ENCODE measurements at regions not wholly inside any gene's neighbourhood (a gene's known extent, or its start where the extent isn't known, plus 50 kb on each side); places are given as distances from the start of the nearest gene placed in this dataset.

DNA sequence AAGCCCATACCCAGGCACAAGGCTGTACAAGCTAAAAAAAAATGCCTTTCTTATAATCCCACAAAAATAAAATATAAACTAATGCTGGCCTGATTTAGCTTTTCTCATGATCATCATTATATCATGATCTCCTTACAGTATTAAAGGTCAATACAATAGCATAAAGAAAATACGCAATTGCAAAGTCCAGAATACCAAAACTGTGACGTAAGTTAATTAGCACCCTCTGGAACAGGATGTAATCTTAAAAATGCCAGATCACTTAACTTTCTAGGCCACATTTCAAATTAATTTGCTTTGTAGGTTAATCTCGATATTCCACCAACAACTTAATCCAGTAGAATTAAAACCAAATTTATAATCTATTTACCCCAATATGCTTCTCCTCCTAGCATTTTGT is 444.2 kb upstream of the CYLC2 start:
- DNase-seq = no peak
- no peak overlapping the region for H3K4me3 ChIP-seq (ENCODE audit: low read depth in 2 of 2, low read length in 1 of 2)
- no peaks in the 10 kb centered on the region for H3K27me3 ChIP-seq (ENCODE audit: insufficient read depth)
- H3K9me3 ChIP-seq = no peaks in the 10 kb centered on the region
- no peak overlapping the region for H3K9ac ChIP-seq
- TF ChIP-seq MXI1 (IDR thresholded peaks at IDR 0.05; ENCODE audit: low read depth, low read length) (no peak), TCF12 (IDR thresholded peaks at IDR 0.05) (no peak), GABPA (IDR thresholded peaks at IDR 0.05; ENCODE audit: low read depth) (no peak), IRF3 (IDR thresholded peaks at IDR 0.05; ENCODE audit: low read depth, low read length) (no peak), CHD2 (IDR thresholded peaks at IDR 0.05; ENCODE audit: low read length, partially characterized antibody) (no peak), JUND (IDR thresholded peaks at IDR 0.05) (no peak), SMC3 (IDR thresholded peaks at IDR 0.05; ENCODE audit: low read depth, low read length) (no peak), MEF2A (IDR thresholded peaks at IDR 0.05; ENCODE audit: borderline replicate concordance, low read depth) (no peak), RFX5 (IDR thresholded peaks at IDR 0.05; ENCODE audit: low read length) (no peak), GATA2 (CRISPR knock-in tag; IDR thresholded peaks at IDR 0.05) (no peak), FOSL2 (IDR thresholded peaks at IDR 0.05; ENCODE audit: borderline replicate concordance, low read depth) (no peak), TAF1 (IDR thresholded peaks at IDR 0.05; ENCODE audit: borderline replicate concordance, low read depth, low read length) (no peak), SIN3A (IDR thresholded peaks at IDR 0.05; ENCODE audit: borderline replicate concordance, low read depth, low read length) (no peak), MAX (IDR thresholded peaks at IDR 0.05; ENCODE audit: low read depth) (no peak), EP300 (IDR thresholded peaks at IDR 0.05; ENCODE audit: borderline replicate concordance in 1 of 2, low read depth in 1 of 2, low read length in 1 of 2) (no peak), FOXM1 (IDR thresholded peaks at IDR 0.05; ENCODE audit: low read depth) (no peak), FOXJ3 (CRISPR knock-in tag; IDR thresholded peaks at IDR 0.05) (no peak)
- no peaks in the 10 kb centered on the region for H3K79me2 ChIP-seq (ENCODE audit: insufficient read depth)
- WGBS (ENCODE audit: low lambda C conversion rate) = 8% methylated on average over 3 of the region's 3 CpGs
- H3K27ac ChIP-seq (ENCODE audit: low read depth in 2 of 2, low read length in 1 of 2) = no peak overlapping the region
- CTCF ChIA-PET = no interaction called here
- H3K9me2 ChIP-seq = no peaks in the 10 kb centered on the region
- H3K4me2 ChIP-seq = no peak overlapping the region
- no peaks in the 10 kb centered on the region for H3K4me1 ChIP-seq (ENCODE audit: control insufficient read depth in 1 of 2, insufficient read depth in 2 of 2, low read depth in 1 of 2, low read length in 1 of 2)
- no peaks in the 10 kb centered on the region for H3K36me3 ChIP-seq (replicated peaks in 1 of 2; ENCODE audit: control insufficient read depth in 1 of 2, insufficient read depth in 2 of 2, low read length in 1 of 2)
- no peaks in the 10 kb centered on the region for H3F3A ChIP-seq (replicated peaks; ENCODE audit: insufficient read depth)
- no peaks in the 10 kb centered on the region for H4K20me1 ChIP-seq (ENCODE audit: insufficient read depth)
- POLR2A ChIA-PET = no interaction called here
- no peak overlapping the region for H2AFZ ChIP-seq (ENCODE audit: low read depth)

GRCh38 chr9:102550266-102550665 is 444.9 kb upstream of the CYLC2 start:
- H3K27ac ChIP-seq (ENCODE audit: low read depth in 2 of 2, low read length in 1 of 2) = no peak overlapping the region
- DNase-seq = no peak
- H2AFZ ChIP-seq (ENCODE audit: low read depth) = no peak overlapping the region
- ChIA-PET POLR2A (no interaction called here), CTCF (no interaction called here)
- no peaks in the 10 kb centered on the region for H3K9me3 ChIP-seq
- H3K36me3 ChIP-seq (replicated peaks in 1 of 2; ENCODE audit: control insufficient read depth in 1 of 2, insufficient read depth in 2 of 2, low read length in 1 of 2) = no peaks in the 10 kb centered on the region
- no peaks in the 10 kb centered on the region for H3K79me2 ChIP-seq (ENCODE audit: insufficient read depth)
- H3F3A ChIP-seq (replicated peaks; ENCODE audit: insufficient read depth) = no peaks in the 10 kb centered on the region
- H4K20me1 ChIP-seq (ENCODE audit: insufficient read depth) = no peaks in the 10 kb centered on the region
- no peak overlapping the region for H3K4me2 ChIP-seq
- H3K4me3 ChIP-seq (ENCODE audit: low read depth in 2 of 2, low read length in 1 of 2) = no peak overlapping the region
- H3K9ac ChIP-seq = no peak overlapping the region
- H3K27me3 ChIP-seq (ENCODE audit: insufficient read depth) = no peaks in the 10 kb centered on the region
- no peaks in the 10 kb centered on the region for H3K4me1 ChIP-seq (ENCODE audit: control insufficient read depth in 1 of 2, insufficient read depth in 2 of 2, low read depth in 1 of 2, low read length in 1 of 2)
- H3K9me2 ChIP-seq = no peaks in the 10 kb centered on the region
- TF ChIP-seq RAD21 (IDR thresholded peaks at IDR 0.05; ENCODE audit: low read length) (no peak), RCOR1 (IDR thresholded peaks at IDR 0.05; ENCODE audit: low read length) (no peak), JUND (IDR thresholded peaks at IDR 0.05) (no peak), CHD2 (IDR thresholded peaks at IDR 0.05; ENCODE audit: low read length, partially characterized antibody) (no peak), YY1 (IDR thresholded peaks at IDR 0.05; ENCODE audit: low read depth) (no peak), MAX (IDR thresholded peaks at IDR 0.05; ENCODE audit: low read depth) (no peak), USF1 (IDR thresholded peaks at IDR 0.05; ENCODE audit: borderline replicate concordance, low read depth) (no peak), SMC3 (IDR thresholded peaks at IDR 0.05; ENCODE audit: low read depth, low read length) (no peak), REST (IDR thresholded peaks at IDR 0.05; ENCODE audit: low read depth, low read length) (no peak), SIN3A (IDR thresholded peaks at IDR 0.05; ENCODE audit: borderline replicate concordance, low read depth, low read length) (no peak), FOXM1 (IDR thresholded peaks at IDR 0.05; ENCODE audit: low read depth) (no peak), NRF1 (IDR thresholded peaks at IDR 0.05; ENCODE audit: low read depth, low read length) (no peak)
- TF ChIP-seq, protein P1, sequence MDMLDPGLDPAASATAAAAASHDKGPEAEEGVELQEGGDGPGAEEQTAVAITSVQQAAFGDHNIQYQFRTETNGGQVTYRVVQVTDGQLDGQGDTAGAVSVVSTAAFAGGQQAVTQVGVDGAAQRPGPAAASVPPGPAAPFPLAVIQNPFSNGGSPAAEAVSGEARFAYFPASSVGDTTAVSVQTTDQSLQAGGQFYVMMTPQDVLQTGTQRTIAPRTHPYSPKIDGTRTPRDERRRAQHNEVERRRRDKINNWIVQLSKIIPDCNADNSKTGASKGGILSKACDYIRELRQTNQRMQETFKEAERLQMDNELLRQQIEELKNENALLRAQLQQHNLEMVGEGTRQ (IDR thresholded peaks at IDR 0.05; ENCODE audit: borderline replicate concordance, low read depth, low read length) = no peak
